Small intestine (tissue), 7 donors: ENCODE measurements at regions not wholly inside any gene's neighbourhood (a gene's known extent, or its start where the extent isn't known, plus 50 kb on each side); places are given as distances from the start of the nearest gene placed in this dataset.

Experiments
- DNase-seq, 2 donors: peaks; one replicate each; pipeline versions ENCODE4 v3.0.0 to v3.0.0-alpha.2; 2013
- FAIRE-seq: peaks from 2 replicates; lab custom pipeline; 2012; peaks lifted over from hg19 to GRCh38; lab: Jason Lieb, UNC
- H3K27ac ChIP-seq, 3 donors: one replicate each; pipeline ENCODE4 v1.5.1; 2013; ENCODE audit warnings: low read length in 2 of 3, mild to moderate bottlenecking in 2 of 3, control low read depth in 1 of 3, inconsistent platforms in 1 of 3, low read depth in 1 of 3, moderate library complexity in 1 of 3
- H3K27me3 ChIP-seq, 3 donors: one replicate each; pipeline ENCODE4 v1.6.1; 2013; ENCODE audit warnings: low read length in 3 of 3, inconsistent platforms in 1 of 3; ENCODE audit not compliant: control insufficient read depth in 3 of 3, insufficient read depth in 3 of 3
- H3K36me3 ChIP-seq, 3 donors: one replicate each; pipeline ENCODE4 v1.6.1; 2013; ENCODE audit warnings: low read length in 3 of 3, inconsistent platforms in 1 of 3, low read depth in 1 of 3, mild to moderate bottlenecking in 1 of 3, moderate library complexity in 1 of 3; ENCODE audit not compliant: control insufficient read depth in 3 of 3, insufficient read depth in 2 of 3
- H3K4me1 ChIP-seq, 3 donors: one replicate each; pipeline ENCODE4 v1.6.1; 2013; ENCODE audit warnings: low read length in 2 of 3, inconsistent platforms in 1 of 3, low read depth in 1 of 3, mild to moderate bottlenecking in 1 of 3, moderate library complexity in 1 of 3; ENCODE audit not compliant: control insufficient read depth in 3 of 3, insufficient read depth in 2 of 3
- H3K4me3 ChIP-seq, 3 donors: one replicate each; pipeline ENCODE4 v1.5.1; 2013; ENCODE audit warnings: low read length in 3 of 3, control low read depth in 1 of 3, inconsistent platforms in 1 of 3, low read depth in 1 of 3, mild to moderate bottlenecking in 1 of 3, moderate library complexity in 1 of 3
- H3K9me3 ChIP-seq, 2 donors: one replicate each; pipeline ENCODE4 v1.6.1; 2013; ENCODE audit warnings: low read depth in 1 of 2, low read length in 1 of 2; ENCODE audit not compliant: control insufficient read depth in 2 of 2, insufficient read depth in 1 of 2
- WGBS, 3 donors: extraction: QIAGEN DNeasy Blood & Tissue Kit; methylation state at CpG; one replicate each; pipeline ENCODE4 v1.1.7; 2013; 5-methylcytosine and 5-hydroxymethylcytosine counted together
- donor health status: healthy with polysubstance abuse.
- donor health status: control.
- donor health status: control.
- donor health status: Bipolar disorder and iron deficiency.
- donor health status: healthy.

DNA sequence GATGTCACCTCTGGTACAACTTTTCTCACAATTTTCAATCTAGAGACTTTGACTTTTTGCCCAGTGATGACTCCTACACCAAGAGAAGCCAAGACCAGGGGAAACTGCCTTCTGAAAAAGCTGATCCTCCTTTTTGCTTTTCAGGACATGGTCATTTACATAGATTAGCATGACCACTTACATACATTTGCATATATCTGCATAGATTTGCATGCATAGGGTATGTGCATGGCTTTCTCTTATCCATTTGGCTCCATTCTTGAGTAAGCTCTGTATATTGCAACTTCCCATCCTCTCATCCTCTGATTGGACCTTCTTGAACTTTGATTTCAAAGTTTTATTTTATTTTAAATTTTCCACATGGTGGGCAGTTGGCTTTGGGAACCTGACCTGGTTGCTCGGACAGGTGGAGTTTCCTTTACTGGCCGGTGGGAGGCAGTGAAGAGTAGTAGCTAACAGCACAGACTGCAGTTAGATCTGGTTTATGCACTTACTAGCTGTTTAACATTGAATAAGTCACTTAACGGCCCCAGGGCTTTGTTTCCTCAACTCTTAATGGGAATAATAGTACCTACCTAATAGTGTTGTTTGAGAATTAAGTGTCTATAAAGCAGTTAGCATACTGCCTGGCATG is 92.9 kb downstream of the GPR139 start:
- Histone ChIP-seq H3K4me3 (no peak overlapping the region), H3K9me3 (no peaks in the 10 kb centered on the region), H3K27me3 (peaks cover 0 to 3% (median 0%) of the 10 kb centered on the region in 3 donors), H3K4me1 (no peaks in the 10 kb centered on the region), H3K36me3 (no peaks in the 10 kb centered on the region), H3K27ac (no peak overlapping the region)
- peak in 1 of 2 donors; percentile 13 for DNase-seq
- WGBS, 3 donors = 0 to 6% (median 4%) methylated on average over 3 of the region's 3 CpGs
- no peak for FAIRE-seq

DNA sequence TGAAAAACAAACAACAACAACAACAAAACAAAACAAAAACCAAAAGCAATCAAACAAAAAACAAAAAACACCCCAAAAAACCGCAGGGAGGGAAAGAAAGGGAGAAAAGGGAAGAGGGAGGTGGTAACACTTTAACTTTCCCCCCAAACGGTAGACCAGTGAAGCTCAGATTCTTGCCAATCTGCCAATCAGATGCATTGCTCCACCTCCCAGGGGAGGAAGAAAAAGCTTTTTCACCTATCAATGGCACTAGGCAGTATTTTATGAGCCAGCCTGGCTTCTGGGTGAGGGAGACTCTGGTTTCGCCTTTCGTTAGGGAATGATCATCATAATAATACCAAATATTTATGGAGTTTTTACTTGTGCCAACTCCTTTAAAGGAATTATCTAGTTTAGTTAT is 94.1 kb downstream of the GPR139 start:
- DNase-seq = no peak
- no peaks in the 10 kb centered on the region for H3K9me3 ChIP-seq
- no peaks in the 10 kb centered on the region for H3K4me1 ChIP-seq
- peaks cover 0 to 3% (median 0%) of the 10 kb centered on the region in 3 donors for H3K27me3 ChIP-seq
- no peaks in the 10 kb centered on the region for H3K36me3 ChIP-seq
- WGBS, 3 donors = 16 to 27% (median 17%) methylated on average over 4 of the region's 4 CpGs
- H3K27ac ChIP-seq = no peak overlapping the region
- H3K4me3 ChIP-seq = no peak overlapping the region
- no peak for FAIRE-seq

DNA sequence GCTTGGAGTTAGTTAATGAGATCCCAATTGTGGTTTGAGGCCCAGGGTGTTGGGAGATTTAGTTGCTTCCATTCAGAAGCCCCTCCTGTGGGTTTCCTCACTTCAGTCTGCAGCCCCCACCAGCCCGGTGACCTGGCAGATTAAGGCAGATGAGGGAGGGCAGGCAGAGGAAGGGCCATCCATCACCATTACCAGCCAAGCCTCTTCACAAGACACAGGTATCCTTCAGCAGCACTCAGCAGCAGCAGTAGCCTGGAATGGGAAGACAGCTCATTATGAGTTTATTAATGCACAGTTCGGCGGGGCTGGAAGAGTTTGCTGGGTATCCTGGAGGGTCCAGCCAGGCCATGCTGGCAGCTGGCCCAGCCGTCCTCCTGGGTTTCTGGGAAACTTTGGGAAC is 90.0 kb upstream of the GPRC5B start:
- H3K4me1 ChIP-seq = no peaks in the 10 kb centered on the region
- FAIRE-seq (no peak), DNase-seq (no peak)
- no peak overlapping the region for H3K4me3 ChIP-seq
- no peaks in the 10 kb centered on the region for H3K27me3 ChIP-seq
- H3K36me3 ChIP-seq = no peaks in the 10 kb centered on the region
- H3K9me3 ChIP-seq = no peaks in the 10 kb centered on the region
- H3K27ac ChIP-seq = no peak overlapping the region
- 42 to 87% (median 64%) methylated on average over 4 of the region's 4 CpGs for WGBS, 3 donors

DNA sequence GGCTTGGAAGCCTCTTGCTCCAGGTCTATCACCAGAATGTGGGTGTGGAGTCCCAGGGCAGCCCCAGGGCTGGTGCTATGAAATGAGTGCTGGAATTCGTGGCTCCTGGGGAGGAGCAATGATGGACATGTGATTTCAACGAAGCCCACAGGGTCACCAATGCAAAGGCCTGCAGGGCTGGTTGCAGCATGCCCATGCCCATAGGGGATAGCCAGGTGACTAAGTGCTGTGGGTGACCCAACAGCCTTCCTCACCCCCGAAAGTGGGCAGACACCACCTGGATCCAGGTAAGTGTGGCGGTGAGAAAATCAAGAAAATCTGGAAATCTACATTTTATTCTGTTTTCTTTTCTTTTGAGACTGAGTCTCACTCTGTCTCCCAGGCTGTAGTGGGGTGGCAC is 87.5 kb upstream of the GPRC5B start:
- no peaks in the 10 kb centered on the region for H3K36me3 ChIP-seq
- FAIRE-seq (no peak), DNase-seq (no peak)
- no peaks in the 10 kb centered on the region for H3K4me1 ChIP-seq
- no peaks in the 10 kb centered on the region for H3K9me3 ChIP-seq
- no peaks in the 10 kb centered on the region for H3K27me3 ChIP-seq
- H3K27ac ChIP-seq = no peak overlapping the region
- 69 to 71% (median 69%) methylated on average over 4 of the region's 4 CpGs for WGBS, 3 donors
- no peak overlapping the region for H3K4me3 ChIP-seq

DNA sequence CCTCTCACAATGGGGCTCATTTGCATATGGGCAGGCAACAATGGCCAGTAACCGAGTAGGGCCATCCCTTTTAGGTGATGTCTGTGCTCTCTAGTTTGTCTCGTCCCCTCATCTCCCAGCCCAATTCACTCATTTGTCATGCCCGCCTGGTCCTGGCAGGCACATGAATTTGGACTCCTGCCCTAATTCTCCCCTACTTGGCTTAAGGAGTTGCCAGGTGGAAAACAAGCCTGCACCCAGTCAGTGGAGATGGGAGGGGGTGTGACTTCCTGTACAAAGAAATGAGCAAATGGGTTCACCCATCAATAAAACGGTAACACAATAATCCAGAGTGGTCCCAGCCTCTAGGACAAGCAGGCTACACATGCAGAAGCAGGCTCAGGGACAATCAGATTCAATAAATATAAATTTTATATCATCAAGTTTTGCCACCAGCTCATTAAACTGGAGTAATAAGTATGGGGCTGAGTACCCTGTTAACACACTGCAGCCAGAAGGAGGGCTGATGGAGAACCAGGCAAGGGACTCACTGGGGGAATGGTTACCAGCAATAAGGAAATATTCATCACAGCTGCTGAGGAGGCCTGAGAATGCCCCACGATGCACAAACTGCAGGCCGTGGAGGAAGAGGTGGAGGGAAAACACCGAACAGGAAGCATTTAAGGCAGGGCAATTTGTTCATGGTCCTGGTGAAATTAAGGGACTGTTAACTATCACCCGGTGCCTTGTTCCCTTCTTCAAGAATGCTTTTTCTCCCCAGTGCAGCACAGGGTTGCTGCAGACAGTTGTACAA is 84.4 kb upstream of the GPRC5B start:
- FAIRE-seq = no peak
- WGBS, 3 donors = 31 to 51% (median 44%) methylated on average over 8 of the region's 8 CpGs

DNA sequence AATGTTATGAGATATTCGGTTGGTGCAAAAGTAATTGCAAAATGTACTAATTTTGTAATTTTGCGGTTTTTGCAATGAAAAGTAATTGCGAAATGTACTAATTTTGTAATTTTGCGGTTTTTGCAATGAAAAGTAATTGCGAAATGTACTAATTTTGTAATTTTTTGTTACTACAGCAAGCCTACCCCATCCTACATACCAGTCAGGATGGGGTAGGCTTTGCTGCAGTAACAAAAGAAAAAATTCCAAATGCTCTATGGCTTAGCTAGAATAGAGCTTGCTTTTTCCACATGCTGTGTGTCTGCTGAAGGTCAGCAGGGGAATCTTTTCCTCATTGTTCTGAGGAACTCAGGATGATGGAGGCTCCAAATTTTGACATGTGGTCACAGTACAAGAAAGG is 83.3 kb upstream of the GPRC5B start:
- no peaks in the 10 kb centered on the region for H3K9me3 ChIP-seq
- H3K4me1 ChIP-seq = no peaks in the 10 kb centered on the region
- no peak overlapping the region for H3K27ac ChIP-seq
- no peak for FAIRE-seq
- H3K27me3 ChIP-seq = no peaks in the 10 kb centered on the region
- DNase-seq = no peak
- H3K4me3 ChIP-seq = no peak overlapping the region
- 84 to 95% (median 90%) methylated on average over 5 of the region's 5 CpGs for WGBS, 3 donors
- no peaks in the 10 kb centered on the region for H3K36me3 ChIP-seq

More for the DNA sequence above, 84.4 kb upstream of the GPRC5B start:
- no peak overlapping the region for H3K27ac ChIP-seq
- no peaks in the 10 kb centered on the region for H3K9me3 ChIP-seq
- H3K27me3 ChIP-seq = no peaks in the 10 kb centered on the region
- DNase-seq = no peak
- H3K4me3 ChIP-seq = no peak overlapping the region
- H3K36me3 ChIP-seq = no peaks in the 10 kb centered on the region
- H3K4me1 ChIP-seq = no peaks in the 10 kb centered on the region

DNA sequence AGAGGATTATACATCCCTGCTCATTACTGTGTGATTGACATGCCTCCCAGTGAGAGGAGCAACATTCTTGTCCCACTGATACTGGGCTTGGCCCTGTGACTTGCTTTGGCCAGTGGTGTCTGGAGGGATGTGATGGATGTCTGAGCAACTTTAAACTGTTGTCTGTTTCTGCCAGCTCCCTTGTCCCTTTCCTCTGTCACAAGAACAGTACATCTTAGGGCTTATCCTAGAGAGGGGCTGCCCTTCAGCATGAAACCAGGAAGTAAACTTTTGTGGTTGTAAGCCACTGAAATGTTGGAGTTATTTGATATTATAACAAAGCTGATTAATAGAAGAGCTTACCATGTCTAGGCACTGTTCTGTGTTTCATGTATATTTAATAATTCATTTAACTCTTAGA is 82.9 kb upstream of the GPRC5B start:
- DNase-seq (no peak), FAIRE-seq (no peak)
- no peaks in the 10 kb centered on the region for H3K9me3 ChIP-seq
- H3K27me3 ChIP-seq = no peaks in the 10 kb centered on the region
- H3K27ac ChIP-seq = no peak overlapping the region
- H3K4me1 ChIP-seq = no peaks in the 10 kb centered on the region
- H3K36me3 ChIP-seq = no peaks in the 10 kb centered on the region
- H3K4me3 ChIP-seq = no peak overlapping the region

DNA sequence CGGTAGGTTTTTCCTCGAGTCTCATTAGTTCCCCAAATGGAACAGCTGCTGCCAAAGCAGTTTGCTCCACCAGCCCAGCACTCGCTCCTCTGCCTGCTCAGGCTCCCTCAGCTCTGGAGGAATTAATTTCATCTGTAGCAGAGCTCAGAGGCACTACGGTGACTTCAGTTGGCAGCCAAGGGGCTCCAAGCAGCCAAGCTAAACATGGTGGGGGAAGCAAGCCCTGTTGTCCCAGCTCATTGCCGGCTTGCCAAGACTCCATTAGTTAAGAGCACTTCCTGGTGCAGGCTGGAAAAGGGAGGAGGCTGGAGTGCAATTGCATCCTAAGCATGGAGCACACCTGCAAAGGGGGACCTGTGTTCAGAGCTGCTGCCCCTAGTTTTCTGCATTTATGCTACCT is 78.7 kb upstream of the GPRC5B start:
- Histone ChIP-seq H3K36me3 (no peaks in the 10 kb centered on the region), H3K4me1 (no peaks in the 10 kb centered on the region), H3K4me3 (no peak overlapping the region), H3K27me3 (no peaks in the 10 kb centered on the region), H3K27ac (no peak overlapping the region), H3K9me3 (no peaks in the 10 kb centered on the region)
- no peak for DNase-seq
- 63 to 73% (median 69%) methylated on average over 5 of the region's 5 CpGs for WGBS, 3 donors
- no peak for FAIRE-seq
